T-cell (primary cell): ENCODE measurements at regions not wholly inside any gene's neighbourhood (a gene's known extent, or its start where the extent isn't known, plus 50 kb on each side); places are given as distances from the start of the nearest gene placed in this dataset.

Experiments
- ATAC-seq, 4 experiments: fragments of 200-7000 bp in 3 of 4; fragments of 150-1000 bp in 1 of 4; cut with Tn5 transposase; replicated peaks in 1 of 4; 1 replicate in 3 of 4; 2 replicates in 1 of 4; pipeline ENCODE4 v1.10.0; 2021; ENCODE audit warnings: moderate library complexity in 3 of 4, mild to moderate bottlenecking in 2 of 4, moderate number of reproducible peaks in 1 of 4
- CTCF ChIA-PET, 2 donors: fragments of 300-600 bp; sonication (Branson Sonifier 250); formaldehyde crosslinking; loops; one replicate each; lab custom pipeline; 2022; ENCODE audit warnings: antibody characterized with exemption in 2 of 2; lab: Charles Lee
- POLR2A ChIA-PET, 2 donors: fragments of 300-600 bp; sonication (Branson Sonifier 250); formaldehyde crosslinking; loops; one replicate each; lab custom pipeline; 2022; ENCODE audit warnings: antibody characterized with exemption in 2 of 2; lab: Charles Lee
- DNase-seq, 35 experiments: peaks; one replicate each; pipeline versions ENCODE4 v3.0.0 to v3.0.0-alpha.2; 2013 to 2023
- H3K27ac ChIP-seq: one replicate; pipeline ENCODE4 v1.5.1; 2013; ENCODE audit warnings: low read length
- H3K27me3 ChIP-seq, 2 experiments: replicated peaks in 1 of 2; 1 replicate in 1 of 2; 2 replicates in 1 of 2; pipeline versions ENCODE4 v1.6.1 to v1.7.0; 2013; ENCODE audit warnings: low read length in 1 of 2, mixed read lengths in 1 of 2; ENCODE audit not compliant: control insufficient read depth in 2 of 2, insufficient read depth in 2 of 2; ENCODE audit errors: extremely low read depth in 1 of 2
- H3K36me3 ChIP-seq, 2 donors: 1 replicate in 1 of 2; 2 replicates in 1 of 2; pipeline versions ENCODE4 v1.6.1 to v1.7.0; 2013; ENCODE audit warnings: low read length in 1 of 2; ENCODE audit not compliant: control insufficient read depth in 2 of 2, insufficient read depth in 1 of 2; ENCODE audit errors: extremely low read depth in 1 of 2
- H3K4me1 ChIP-seq, 2 experiments: 1 replicate in 1 of 2; 2 replicates in 1 of 2; pipeline versions ENCODE4 v1.6.1 to v1.7.0; 2013; ENCODE audit warnings: low read length in 2 of 2, mixed read lengths in 1 of 2; ENCODE audit not compliant: insufficient read depth in 2 of 2, control insufficient read depth in 1 of 2; ENCODE audit errors: extremely low read depth in 1 of 2
- H3K4me3 ChIP-seq, 2 donors: 1 replicate in 1 of 2; 2 replicates in 1 of 2; pipeline versions ENCODE4 v1.5.1 to v1.7.0; 2013; ENCODE audit warnings: mild to moderate bottlenecking in 2 of 2, low read length in 1 of 2, moderate library complexity in 1 of 2; ENCODE audit not compliant: control insufficient read depth in 1 of 2; ENCODE audit errors: extremely low read depth in 1 of 2
- H3K9me3 ChIP-seq: 2 replicates; pipeline ENCODE4 v1.7.0; 2013
- H3K27ac Mint-ChIP-seq, 2 donors: one replicate each; pipeline ENCODE4 v1.8.0; 2020 to 2021; ENCODE audit warnings: mild to moderate bottlenecking in 2 of 2, mixed read lengths in 2 of 2
- H3K27me3 Mint-ChIP-seq, 2 donors: one replicate each; pipeline ENCODE4 v1.8.0; 2021 to 2022; ENCODE audit warnings: mixed read lengths in 2 of 2
- H3K36me3 Mint-ChIP-seq: one replicate; pipeline ENCODE4 v1.8.0; 2021; ENCODE audit warnings: mixed read lengths
- H3K4me1 Mint-ChIP-seq, 3 donors: one replicate each; pipeline ENCODE4 v1.8.0; 2020 to 2022; ENCODE audit warnings: mixed read lengths in 3 of 3, mild to moderate bottlenecking in 1 of 3
- H3K4me3 Mint-ChIP-seq, 3 donors: one replicate each; pipeline ENCODE4 v1.8.0; 2020 to 2022; ENCODE audit warnings: mild to moderate bottlenecking in 3 of 3, mixed read lengths in 3 of 3, moderate library complexity in 3 of 3
- H3K9me3 Mint-ChIP-seq, 3 donors: one replicate each; pipeline ENCODE4 v1.8.0; 2020 to 2022; ENCODE audit warnings: mixed read lengths in 3 of 3
- WGBS: methylation state at CpG from one replicate; pipeline ENCODE4 v1.1.5; 2013; ENCODE audit warnings: missing lambda C conversion rate; ENCODE audit not compliant: insufficient coverage; 5-methylcytosine and 5-hydroxymethylcytosine counted together

- Histone ChIP-seq H3K27ac (no peak overlapping the region), H3K36me3 (no peaks in the 10 kb centered on the region), H3K9me3 (no peaks in the 10 kb centered on the region), H3K4me3 (no peak overlapping the region), H3K27me3 (peaks cover 0 to 10% of the 10 kb centered on the region in 2 experiments), H3K4me1 (no peaks in the 10 kb centered on the region)
- H3K4me1 Mint-ChIP-seq = no peaks in the 10 kb centered on the region
- peaks cover 0 to 4% of the 10 kb centered on the region in 2 donors for H3K27me3 Mint-ChIP-seq
- no peak overlapping the region for H3K4me3 Mint-ChIP-seq
- no peaks in the 10 kb centered on the region for H3K36me3 Mint-ChIP-seq
- ChIA-PET POLR2A (no interaction called here), CTCF (no interaction called here)
- no peak overlapping the region for H3K27ac Mint-ChIP-seq
- peaks cover 0 to 23% (median 8%) of the 10 kb centered on the region in 3 donors for H3K9me3 Mint-ChIP-seq
- WGBS = 72% methylated on average over 3 of the region's 4 CpGs
- ATAC-seq = no peak
- no peak for DNase-seq
These were observed 323.5 kb downstream of the IRX2 start for GRCh38 chr5:2427983-2428382.

DNA sequence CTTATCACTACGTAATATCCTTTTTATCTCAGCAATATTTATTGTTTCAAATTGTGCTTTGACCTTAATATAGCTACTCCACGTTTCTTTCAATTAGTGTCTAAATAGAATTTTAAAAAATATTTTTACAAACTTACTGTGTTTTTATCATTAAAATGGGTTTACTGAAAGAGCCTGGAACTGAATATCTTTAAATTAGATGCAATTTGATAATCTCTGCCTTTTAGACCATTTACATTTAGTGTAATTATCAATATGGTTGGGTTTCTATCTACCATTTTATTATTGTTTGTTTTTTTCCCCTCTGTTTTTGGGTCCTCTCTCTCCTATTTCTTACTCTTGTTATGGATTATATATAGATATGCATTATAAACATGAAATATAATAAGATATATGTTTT lies 327.8 kb downstream of the IRX2 start:
- H3K27ac ChIP-seq = no peak overlapping the region
- no CpG with 5 or more reads among the region's 2 CpGs for WGBS
- Mint-ChIP-seq H3K4me3 (no peak overlapping the region), H3K27me3 (no peaks in the 10 kb centered on the region), H3K4me1 (no peaks in the 10 kb centered on the region), H3K27ac (no peak overlapping the region), H3K36me3 (no peaks in the 10 kb centered on the region), H3K9me3 (peaks cover 2 to 20% (median 5%) of the 10 kb centered on the region in 3 donors)
- DNase-seq = no peak
- CTCF ChIA-PET = no interaction called here
- no peaks in the 10 kb centered on the region for H3K36me3 ChIP-seq
- H3K4me3 ChIP-seq = no peak overlapping the region
- no peak for ATAC-seq
- H3K4me1 ChIP-seq = no peaks in the 10 kb centered on the region
- no peaks in the 10 kb centered on the region for H3K9me3 ChIP-seq
- no peaks in the 10 kb centered on the region for H3K27me3 ChIP-seq
- POLR2A ChIA-PET = no interaction called here

GRCh38 chr5:2417301-2417700 lies 334.2 kb downstream of the IRX2 start:
- Histone ChIP-seq H3K4me3 (no peak overlapping the region), H3K4me1 (no peaks in the 10 kb centered on the region), H3K36me3 (no peaks in the 10 kb centered on the region), H3K27ac (no peak overlapping the region), H3K27me3 (peaks cover 0 to 8% of the 10 kb centered on the region in 2 experiments), H3K9me3 (no peaks in the 10 kb centered on the region)
- no peak for DNase-seq
- no peak for ATAC-seq
- 85% methylated on average over 9 of the region's 9 CpGs for WGBS
- Mint-ChIP-seq H3K9me3 (peaks cover 0 to 7% (median 4%) of the 10 kb centered on the region in 3 donors), H3K27ac (no peak overlapping the region), H3K4me3 (no peak overlapping the region), H3K27me3 (peaks cover 0 to 1% of the 10 kb centered on the region in 2 donors), H3K4me1 (no peaks in the 10 kb centered on the region), H3K36me3 (no peaks in the 10 kb centered on the region)
- ChIA-PET POLR2A (no interaction called here), CTCF (no interaction called here)

- DNase-seq (no peak), ATAC-seq (no peak)
- no peaks in the 10 kb centered on the region for H3K4me1 Mint-ChIP-seq
- no peaks in the 10 kb centered on the region for H3K36me3 Mint-ChIP-seq
- H3K27me3 Mint-ChIP-seq = peaks cover 0 to 1% of the 10 kb centered on the region in 2 donors
- Histone ChIP-seq H3K4me3 (no peak overlapping the region), H3K4me1 (no peaks in the 10 kb centered on the region), H3K9me3 (no peaks in the 10 kb centered on the region), H3K36me3 (no peaks in the 10 kb centered on the region), H3K27me3 (peaks cover 0 to 8% of the 10 kb centered on the region in 2 experiments), H3K27ac (no peak overlapping the region)
- 64% methylated on average over 15 of the region's 23 CpGs for WGBS
- no peak overlapping the region for H3K27ac Mint-ChIP-seq
- no peak overlapping the region for H3K4me3 Mint-ChIP-seq
- POLR2A ChIA-PET = no interaction called here
- peaks cover 0 to 7% (median 4%) of the 10 kb centered on the region in 3 donors for H3K9me3 Mint-ChIP-seq
- CTCF ChIA-PET = no interaction called here
These were observed 335.8 kb downstream of the IRX2 start for GRCh38 chr5:2415678-2416077.

- ATAC-seq (no peak), DNase-seq (no peak)
- Histone ChIP-seq H3K36me3 (no peaks in the 10 kb centered on the region), H3K27me3 (peaks cover 0 to 13% of the 10 kb centered on the region in 2 experiments), H3K4me3 (no peak overlapping the region), H3K27ac (no peak overlapping the region), H3K9me3 (no peaks in the 10 kb centered on the region), H3K4me1 (no peaks in the 10 kb centered on the region)
- Mint-ChIP-seq H3K27ac (no peak overlapping the region), H3K36me3 (no peaks in the 10 kb centered on the region), H3K4me1 (no peaks in the 10 kb centered on the region), H3K27me3 (peaks cover 0 to 1% of the 10 kb centered on the region in 2 donors), H3K4me3 (no peak overlapping the region), H3K9me3 (peaks cover 0 to 4% (median 3%) of the 10 kb centered on the region in 3 donors)
- WGBS = 70% methylated on average over 5 of the region's 6 CpGs
- ChIA-PET CTCF (no interaction called here), POLR2A (no interaction called here)
These were observed 341.0 kb downstream of the IRX2 start for GRCh38 chr5:2410451-2410850.

GRCh38 chr5:2403296-2403695 lies 348.2 kb downstream of the IRX2 start:
- Histone ChIP-seq H3K4me3 (no peak overlapping the region), H3K27ac (no peak overlapping the region), H3K27me3 (no peaks in the 10 kb centered on the region), H3K36me3 (no peaks in the 10 kb centered on the region), H3K9me3 (no peaks in the 10 kb centered on the region), H3K4me1 (no peaks in the 10 kb centered on the region)
- Mint-ChIP-seq H3K4me1 (no peaks in the 10 kb centered on the region), H3K4me3 (no peak overlapping the region), H3K36me3 (no peaks in the 10 kb centered on the region), H3K27me3 (no peaks in the 10 kb centered on the region), H3K27ac (no peak overlapping the region), H3K9me3 (peaks cover 0 to 4% (median 0%) of the 10 kb centered on the region in 3 donors)
- no CpG with 5 or more reads among the region's 1 CpG for WGBS
- DNase-seq = no peak
- ATAC-seq = no peak
- ChIA-PET CTCF (no interaction called here), POLR2A (no interaction called here)

DNA sequence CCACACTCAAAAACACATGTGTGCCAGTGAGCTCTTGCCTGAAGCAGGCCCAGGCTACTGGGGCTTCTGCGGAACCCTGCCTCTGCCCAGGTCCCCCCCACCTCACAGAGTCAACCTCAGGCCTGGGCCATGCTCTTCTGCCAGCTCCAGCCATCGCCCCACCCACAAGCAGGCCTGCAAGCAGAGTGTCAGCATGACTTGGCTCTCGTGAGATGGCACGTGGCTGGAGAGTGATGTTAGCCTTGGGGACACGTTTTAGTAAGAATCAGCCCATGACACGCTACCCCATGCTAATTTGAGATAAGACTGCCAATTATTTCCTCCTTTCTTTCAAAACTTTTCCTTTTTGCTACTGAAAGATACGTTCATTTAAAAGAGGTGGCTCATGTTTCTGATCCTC lies 351.7 kb downstream of the IRX2 start:
- no peak overlapping the region for H3K27ac Mint-ChIP-seq
- Histone ChIP-seq H3K27me3 (peaks cover 0 to 5% of the 10 kb centered on the region in 2 experiments), H3K4me1 (no peaks in the 10 kb centered on the region), H3K36me3 (no peaks in the 10 kb centered on the region), H3K9me3 (no peaks in the 10 kb centered on the region), H3K27ac (no peak overlapping the region), H3K4me3 (no peak overlapping the region)
- no peaks in the 10 kb centered on the region for H3K27me3 Mint-ChIP-seq
- no peaks in the 10 kb centered on the region for H3K36me3 Mint-ChIP-seq
- POLR2A ChIA-PET = no interaction called here
- no peak for ATAC-seq
- H3K4me1 Mint-ChIP-seq = no peaks in the 10 kb centered on the region
- H3K9me3 Mint-ChIP-seq = peaks cover 0 to 4% (median 0%) of the 10 kb centered on the region in 3 donors
- WGBS = 77% methylated on average over 3 of the region's 7 CpGs
- CTCF ChIA-PET = no interaction called here
- no peak overlapping the region for H3K4me3 Mint-ChIP-seq
- no peak for DNase-seq
